ENCODE measurements at regions not wholly inside any gene's neighbourhood (a gene's known extent, or its start where the extent isn't known, plus 50 kb on each side); places are given as distances from the start of the nearest gene placed in this dataset.

GRCh38 chr2:138123741-138124140 lies 159.5 kb downstream of the HNMT start:
- H3K9me3 ChIP-seq (ENCODE audit: control insufficient read depth, insufficient read depth, low read length) = no peaks in the 10 kb centered on the region
- no peaks in the 10 kb centered on the region for H3K27me3 ChIP-seq (ENCODE audit: control insufficient read depth, insufficient read depth, low read length)
- DNase-seq (ENCODE audit: low read depth, low spot score) = no peak
- no peak overlapping the region for H3K27ac ChIP-seq (ENCODE audit: low read length)
- no peak overlapping the region for H3K4me3 ChIP-seq (ENCODE audit: low read length)
- no peaks in the 10 kb centered on the region for H3K36me3 ChIP-seq (ENCODE audit: control insufficient read depth, insufficient read depth, low read length)
- H3K4me1 ChIP-seq (ENCODE audit: control insufficient read depth, insufficient read depth, low read length) = no peaks in the 10 kb centered on the region

GRCh38 chr2:138124521-138124920 lies 160.2 kb downstream of the HNMT start:
- no CpG with 5 or more reads among the region's 2 CpGs for WGBS (ENCODE audit: insufficient coverage, insufficient read length)
- Histone ChIP-seq H3K4me3 (ENCODE audit: low read length) (no peak overlapping the region), H3K27me3 (ENCODE audit: control insufficient read depth, insufficient read depth, low read length) (no peaks in the 10 kb centered on the region), H3K9me3 (ENCODE audit: control insufficient read depth, insufficient read depth, low read length) (no peaks in the 10 kb centered on the region), H3K4me1 (ENCODE audit: control insufficient read depth, insufficient read depth, low read length) (no peaks in the 10 kb centered on the region), H3K27ac (ENCODE audit: low read length) (no peak overlapping the region), H3K36me3 (ENCODE audit: control insufficient read depth, insufficient read depth, low read length) (no peaks in the 10 kb centered on the region)
- no peak for DNase-seq (ENCODE audit: low read depth, low spot score)

DNA sequence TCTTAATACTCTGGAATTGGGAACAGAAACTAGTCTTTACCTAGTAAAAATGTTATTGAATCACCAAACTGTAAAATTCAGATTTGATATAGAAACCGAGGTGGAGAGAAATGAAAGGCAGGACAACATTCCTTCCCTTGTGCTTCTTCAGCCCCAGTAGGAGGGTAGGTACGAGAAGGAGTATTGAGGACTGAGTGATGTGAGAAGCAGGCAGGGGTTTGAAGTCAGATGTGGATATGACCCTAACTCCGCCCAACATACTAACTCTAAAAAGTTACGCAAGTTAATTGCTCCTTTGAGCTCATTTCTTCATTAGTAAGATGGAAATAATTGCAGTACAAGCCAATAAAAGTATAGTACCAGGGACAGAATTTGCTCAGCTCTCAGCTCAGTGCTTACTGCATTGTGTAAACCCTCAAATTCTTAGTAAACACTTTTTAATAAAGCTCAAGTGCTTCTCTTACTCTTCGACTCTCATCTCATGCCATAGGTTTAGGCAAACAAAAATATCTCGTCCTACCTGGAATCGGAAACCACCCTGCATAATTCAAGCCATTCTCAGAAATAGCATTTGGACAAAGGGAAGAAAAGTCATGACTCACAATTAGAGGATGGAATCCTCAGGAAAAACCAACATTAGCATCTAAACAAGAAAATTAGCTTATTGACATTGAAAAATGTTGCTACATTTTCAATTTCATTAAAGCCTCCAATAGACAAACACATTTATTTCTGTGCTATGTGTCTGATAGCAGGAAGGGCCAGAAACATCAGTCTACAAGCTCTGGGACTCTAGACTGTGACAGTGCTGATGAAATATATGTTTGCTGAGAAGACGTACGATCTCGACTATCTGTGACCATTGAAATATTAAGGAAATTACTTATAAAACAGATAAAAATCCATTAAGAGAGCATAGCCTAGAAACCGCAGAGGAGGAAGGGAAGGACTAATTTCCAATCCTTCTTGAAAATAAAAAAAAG lies 161.3 kb downstream of the HNMT start:
- Histone ChIP-seq H3K4me1 (ENCODE audit: control insufficient read depth, insufficient read depth, low read length) (no peaks in the 10 kb centered on the region), H3K27me3 (ENCODE audit: control insufficient read depth, insufficient read depth, low read length) (no peaks in the 10 kb centered on the region), H3K4me3 (ENCODE audit: low read length) (no peak overlapping the region), H3K9me3 (ENCODE audit: control insufficient read depth, insufficient read depth, low read length) (no peaks in the 10 kb centered on the region), H3K27ac (ENCODE audit: low read length) (no peak overlapping the region), H3K36me3 (ENCODE audit: control insufficient read depth, insufficient read depth, low read length) (no peaks in the 10 kb centered on the region)
- DNase-seq (ENCODE audit: low read depth, low spot score) = no peak
- WGBS (ENCODE audit: insufficient coverage, insufficient read length) = no CpG with 5 or more reads among the region's 11 CpGs

GRCh38 chr2:138132108-138132507 lies 167.8 kb downstream of the HNMT start:
- Histone ChIP-seq H3K4me3 (ENCODE audit: low read length) (no peak overlapping the region), H3K36me3 (ENCODE audit: control insufficient read depth, insufficient read depth, low read length) (no peaks in the 10 kb centered on the region), H3K27me3 (ENCODE audit: control insufficient read depth, insufficient read depth, low read length) (no peaks in the 10 kb centered on the region), H3K9me3 (ENCODE audit: control insufficient read depth, insufficient read depth, low read length) (no peaks in the 10 kb centered on the region), H3K4me1 (ENCODE audit: control insufficient read depth, insufficient read depth, low read length) (0 out of 2 replicates have a peak, but pooled peaks cover 1% of the 10 kb centered on the region), H3K27ac (ENCODE audit: low read length) (no peak overlapping the region)
- no CpG with 5 or more reads among the region's 1 CpG for WGBS (ENCODE audit: insufficient coverage, insufficient read length)
- DNase-seq (ENCODE audit: low read depth, low spot score) = no peak

GRCh38 chr2:138137949-138138348 lies 173.7 kb downstream of the HNMT start:
- no peaks in the 10 kb centered on the region for H3K36me3 ChIP-seq (ENCODE audit: control insufficient read depth, insufficient read depth, low read length)
- H3K27me3 ChIP-seq (ENCODE audit: control insufficient read depth, insufficient read depth, low read length) = no peaks in the 10 kb centered on the region
- no peak overlapping the region for H3K27ac ChIP-seq (ENCODE audit: low read length)
- H3K4me3 ChIP-seq (ENCODE audit: low read length) = no peak overlapping the region
- H3K4me1 ChIP-seq (ENCODE audit: control insufficient read depth, insufficient read depth, low read length) = 0 out of 2 replicates have a peak, but pooled peaks cover 1% of the 10 kb centered on the region
- no peak for DNase-seq (ENCODE audit: low read depth, low spot score)
- H3K9me3 ChIP-seq (ENCODE audit: control insufficient read depth, insufficient read depth, low read length) = no peaks in the 10 kb centered on the region

- Histone ChIP-seq H3K27ac (ENCODE audit: low read length) (no peak overlapping the region), H3K9me3 (ENCODE audit: control insufficient read depth, insufficient read depth, low read length) (no peaks in the 10 kb centered on the region), H3K4me1 (ENCODE audit: control insufficient read depth, insufficient read depth, low read length) (no peaks in the 10 kb centered on the region), H3K27me3 (ENCODE audit: control insufficient read depth, insufficient read depth, low read length) (no peaks in the 10 kb centered on the region), H3K36me3 (ENCODE audit: control insufficient read depth, insufficient read depth, low read length) (no peaks in the 10 kb centered on the region), H3K4me3 (ENCODE audit: low read length) (no peak overlapping the region)
- no CpG with 5 or more reads among the region's 2 CpGs for WGBS (ENCODE audit: insufficient coverage, insufficient read length)
- no peak for DNase-seq (ENCODE audit: low read depth, low spot score)
These were observed 183.5 kb downstream of the HNMT start for GRCh38 chr2:138147796-138148195.

- Histone ChIP-seq H3K4me1 (ENCODE audit: control insufficient read depth, insufficient read depth, low read length) (no peaks in the 10 kb centered on the region), H3K27ac (ENCODE audit: low read length) (no peak overlapping the region), H3K4me3 (ENCODE audit: low read length) (no peak overlapping the region), H3K9me3 (ENCODE audit: control insufficient read depth, insufficient read depth, low read length) (no peaks in the 10 kb centered on the region), H3K27me3 (ENCODE audit: control insufficient read depth, insufficient read depth, low read length) (no peaks in the 10 kb centered on the region), H3K36me3 (ENCODE audit: control insufficient read depth, insufficient read depth, low read length) (no peaks in the 10 kb centered on the region)
- no peak for DNase-seq (ENCODE audit: low read depth, low spot score)
- no CpG with 5 or more reads among the region's 1 CpG for WGBS (ENCODE audit: insufficient coverage, insufficient read length)
These were observed 191.0 kb downstream of the HNMT start for GRCh38 chr2:138155304-138155703.

DNA sequence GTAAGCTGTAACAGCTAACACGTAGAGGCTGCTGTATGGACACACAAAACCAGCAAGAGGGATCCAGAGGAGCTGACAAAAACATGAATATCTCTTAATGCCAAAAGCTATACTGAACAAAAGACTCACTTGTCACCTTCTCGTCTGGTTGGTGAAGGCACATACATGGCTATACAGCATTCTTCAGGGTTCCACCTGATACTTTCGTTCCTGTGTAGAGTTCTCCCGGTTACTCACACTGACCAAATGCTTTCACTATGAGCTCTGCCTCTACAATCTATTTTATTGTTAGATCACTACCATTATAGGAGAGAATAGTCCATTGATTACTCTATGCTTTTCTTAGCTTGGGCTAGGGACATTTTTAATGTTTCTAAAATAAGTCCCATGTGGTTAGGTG lies 193.1 kb downstream of the HNMT start:
- H3K4me3 ChIP-seq (ENCODE audit: low read length) = no peak overlapping the region
- no peaks in the 10 kb centered on the region for H3K4me1 ChIP-seq (ENCODE audit: control insufficient read depth, insufficient read depth, low read length)
- H3K9me3 ChIP-seq (ENCODE audit: control insufficient read depth, insufficient read depth, low read length) = no peaks in the 10 kb centered on the region
- no peak overlapping the region for H3K27ac ChIP-seq (ENCODE audit: low read length)
- WGBS (ENCODE audit: insufficient coverage, insufficient read length) = no CpG with 5 or more reads among the region's 4 CpGs
- no peaks in the 10 kb centered on the region for H3K27me3 ChIP-seq (ENCODE audit: control insufficient read depth, insufficient read depth, low read length)
- H3K36me3 ChIP-seq (ENCODE audit: control insufficient read depth, insufficient read depth, low read length) = no peaks in the 10 kb centered on the region
- no peak for DNase-seq (ENCODE audit: low read depth, low spot score)

GRCh38 chr2:138170485-138170884 lies 206.2 kb downstream of the HNMT start:
- H3K36me3 ChIP-seq (ENCODE audit: control insufficient read depth, insufficient read depth, low read length) = no peaks in the 10 kb centered on the region
- no peak overlapping the region for H3K4me3 ChIP-seq (ENCODE audit: low read length)
- WGBS (ENCODE audit: insufficient coverage, insufficient read length) = no CpG with 5 or more reads among the region's 5 CpGs
- H3K27ac ChIP-seq (ENCODE audit: low read length) = no peak overlapping the region
- no peaks in the 10 kb centered on the region for H3K4me1 ChIP-seq (ENCODE audit: control insufficient read depth, insufficient read depth, low read length)
- H3K9me3 ChIP-seq (ENCODE audit: control insufficient read depth, insufficient read depth, low read length) = no peaks in the 10 kb centered on the region
- no peak for DNase-seq (ENCODE audit: low read depth, low spot score)
- H3K27me3 ChIP-seq (ENCODE audit: control insufficient read depth, insufficient read depth, low read length) = no peaks in the 10 kb centered on the region

DNA sequence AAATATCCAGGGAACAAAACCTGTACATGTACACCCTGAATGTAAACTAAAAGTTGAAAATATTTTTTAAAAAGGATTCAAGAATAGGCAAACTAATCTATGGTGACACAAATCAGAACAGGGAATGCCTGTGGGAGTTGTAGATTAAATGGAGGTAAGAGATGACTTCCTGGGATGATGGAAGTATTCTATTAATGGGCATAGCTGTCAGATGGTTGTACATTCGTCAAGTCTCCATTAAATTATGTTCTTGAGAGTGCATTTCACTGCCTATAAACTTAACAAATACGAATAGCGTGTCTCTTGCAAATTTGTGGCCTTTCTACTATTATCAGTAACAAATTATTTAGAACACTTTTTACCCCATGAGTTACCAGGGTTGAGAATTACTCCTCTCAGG lies 207.0 kb downstream of the HNMT start:
- no peak for DNase-seq (ENCODE audit: low read depth, low spot score)
- Histone ChIP-seq H3K9me3 (ENCODE audit: control insufficient read depth, insufficient read depth, low read length) (no peaks in the 10 kb centered on the region), H3K36me3 (ENCODE audit: control insufficient read depth, insufficient read depth, low read length) (no peaks in the 10 kb centered on the region), H3K27me3 (ENCODE audit: control insufficient read depth, insufficient read depth, low read length) (no peaks in the 10 kb centered on the region), H3K4me1 (ENCODE audit: control insufficient read depth, insufficient read depth, low read length) (no peaks in the 10 kb centered on the region), H3K27ac (ENCODE audit: low read length) (no peak overlapping the region), H3K4me3 (ENCODE audit: low read length) (no peak overlapping the region)
- WGBS (ENCODE audit: insufficient coverage, insufficient read length) = no CpG with 5 or more reads among the region's 3 CpGs

GRCh38 chr2:138175066-138175465 lies 210.8 kb downstream of the HNMT start:
- no CpG with 5 or more reads among the region's 2 CpGs for WGBS (ENCODE audit: insufficient coverage, insufficient read length)
- no peaks in the 10 kb centered on the region for H3K9me3 ChIP-seq (ENCODE audit: control insufficient read depth, insufficient read depth, low read length)
- no peak overlapping the region for H3K4me3 ChIP-seq (ENCODE audit: low read length)
- H3K27me3 ChIP-seq (ENCODE audit: control insufficient read depth, insufficient read depth, low read length) = no peaks in the 10 kb centered on the region
- no peak for DNase-seq (ENCODE audit: low read depth, low spot score)
- no peaks in the 10 kb centered on the region for H3K36me3 ChIP-seq (ENCODE audit: control insufficient read depth, insufficient read depth, low read length)
- H3K27ac ChIP-seq (ENCODE audit: low read length) = no peak overlapping the region
- no peaks in the 10 kb centered on the region for H3K4me1 ChIP-seq (ENCODE audit: control insufficient read depth, insufficient read depth, low read length)
